Suppressor macrophage treated with lipopolysaccharide for 1 hour (primary cell): ENCODE measurements at regions not wholly inside any gene's neighbourhood (a gene's known extent, or its start where the extent isn't known, plus 50 kb on each side); places are given as distances from the start of the nearest gene placed in this dataset.
A peak's percentile ranks its signal among the peaks of the same experiment; 100 is the strongest.

Experiments
- DNase-seq, 3 donors: peaks; one replicate each; pipeline ENCODE4 v3.0.0-alpha.2; 2020 to 2022

DNA sequence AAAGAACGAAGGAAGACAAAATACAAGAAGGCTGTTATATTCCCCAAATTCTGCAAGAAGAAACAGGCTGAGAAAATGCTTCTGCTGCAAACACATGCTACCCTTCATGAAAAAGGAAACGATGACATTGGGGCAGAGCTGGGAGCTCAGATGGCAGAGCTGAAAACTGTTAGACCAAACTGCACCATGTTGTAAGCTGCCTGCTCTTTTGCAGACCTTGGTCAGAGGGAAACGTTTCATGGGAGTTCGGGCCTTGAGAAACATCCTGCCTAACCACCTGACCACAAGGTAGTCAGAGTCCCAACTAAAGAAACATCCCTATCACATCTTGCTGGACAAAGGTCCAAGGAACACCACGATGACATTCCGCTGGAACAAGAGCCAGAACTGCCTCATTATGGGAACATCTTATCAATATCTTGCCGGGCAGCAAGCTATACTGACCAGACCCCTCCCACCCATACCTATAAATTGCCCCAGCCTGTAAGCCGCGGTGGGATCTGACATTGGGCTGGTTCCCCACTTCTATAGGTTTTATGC lies 110.7 kb upstream of the CTSC start:
- DNase-seq: peak in 1 of 3 donors; percentile 14

DNA sequence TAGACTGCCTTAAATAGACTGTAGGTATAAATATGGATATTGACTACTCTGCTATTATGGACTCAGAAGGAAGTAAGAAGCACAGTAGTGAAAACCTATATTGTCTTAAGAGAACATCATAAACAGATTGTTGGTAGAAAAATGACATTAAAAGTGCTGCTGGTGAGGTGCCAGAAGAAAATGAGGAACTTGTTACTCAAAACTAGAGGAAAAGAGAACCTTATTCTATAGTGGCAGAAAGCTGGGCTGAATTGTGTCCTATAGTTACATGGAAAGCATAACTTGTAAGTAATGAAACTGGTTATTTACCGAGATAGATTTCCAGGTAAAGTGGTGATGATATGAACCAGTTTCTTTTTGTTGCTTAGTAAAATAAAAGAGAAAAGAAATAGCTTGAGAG lies 109.7 kb upstream of the CTSC start:
- peak; percentile 25 to 39 (median 33) for DNase-seq

DNA sequence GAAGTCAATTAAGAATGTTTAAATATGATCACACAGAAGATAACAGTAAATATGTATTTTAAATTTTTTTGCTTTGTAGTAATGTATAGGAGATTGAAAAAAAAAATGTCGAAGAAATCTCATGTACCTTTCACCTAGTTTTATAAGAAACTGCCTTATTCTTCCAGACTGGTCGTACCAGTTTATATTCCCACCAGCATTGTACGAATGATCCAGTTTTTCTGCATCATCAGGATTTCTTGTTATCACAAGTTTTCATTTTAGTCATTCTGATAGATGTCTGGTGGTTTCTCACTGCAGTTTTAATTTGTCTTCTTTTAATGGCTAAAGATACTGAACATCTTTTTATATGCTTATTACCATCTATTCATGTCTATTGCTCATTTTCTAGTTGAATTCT lies 101.8 kb upstream of the CTSC start:
- DNase-seq: no peak

DNA sequence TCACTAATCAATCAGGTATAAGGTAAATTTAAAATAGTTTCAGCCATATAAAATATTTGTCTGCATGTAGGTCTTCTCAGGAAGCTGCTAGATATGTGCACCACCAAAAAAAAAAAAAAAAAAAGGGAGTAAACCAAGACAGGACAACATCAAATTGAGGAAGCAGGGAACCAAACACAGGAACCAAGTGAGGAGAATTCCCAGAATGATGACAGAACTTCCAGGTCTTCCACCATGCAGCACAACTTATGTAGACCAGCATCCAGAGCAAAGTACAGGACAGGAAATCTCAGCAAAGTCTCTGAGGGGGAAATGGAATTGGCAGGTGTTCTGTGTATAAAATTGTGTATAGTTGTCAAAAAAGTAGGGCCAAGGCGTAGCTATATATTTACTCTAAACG lies 101.2 kb upstream of the CTSC start:
- peak; percentile 58 to 63 (median 60) for DNase-seq

DNA sequence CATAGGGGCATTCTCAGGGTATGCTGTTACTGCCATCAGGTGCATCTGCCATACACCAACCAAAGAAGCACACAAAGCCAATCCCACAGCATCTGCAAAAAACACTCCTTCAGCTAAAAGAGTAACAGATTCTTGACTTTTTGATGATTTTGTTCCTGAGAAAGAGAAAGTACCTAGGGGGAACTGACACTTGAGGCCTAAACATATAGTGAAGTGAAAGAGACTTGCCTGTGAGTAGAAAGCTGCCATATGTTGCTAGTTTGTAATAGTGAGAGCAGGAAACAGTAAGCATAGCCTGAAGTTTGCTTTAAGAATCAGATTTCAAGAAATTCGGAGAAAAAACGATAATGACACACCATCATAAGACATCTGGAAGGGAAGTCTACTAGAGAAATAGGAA lies 97.9 kb upstream of the CTSC start:
- DNase-seq: peak; percentile 23 to 74 (median 66)

DNA sequence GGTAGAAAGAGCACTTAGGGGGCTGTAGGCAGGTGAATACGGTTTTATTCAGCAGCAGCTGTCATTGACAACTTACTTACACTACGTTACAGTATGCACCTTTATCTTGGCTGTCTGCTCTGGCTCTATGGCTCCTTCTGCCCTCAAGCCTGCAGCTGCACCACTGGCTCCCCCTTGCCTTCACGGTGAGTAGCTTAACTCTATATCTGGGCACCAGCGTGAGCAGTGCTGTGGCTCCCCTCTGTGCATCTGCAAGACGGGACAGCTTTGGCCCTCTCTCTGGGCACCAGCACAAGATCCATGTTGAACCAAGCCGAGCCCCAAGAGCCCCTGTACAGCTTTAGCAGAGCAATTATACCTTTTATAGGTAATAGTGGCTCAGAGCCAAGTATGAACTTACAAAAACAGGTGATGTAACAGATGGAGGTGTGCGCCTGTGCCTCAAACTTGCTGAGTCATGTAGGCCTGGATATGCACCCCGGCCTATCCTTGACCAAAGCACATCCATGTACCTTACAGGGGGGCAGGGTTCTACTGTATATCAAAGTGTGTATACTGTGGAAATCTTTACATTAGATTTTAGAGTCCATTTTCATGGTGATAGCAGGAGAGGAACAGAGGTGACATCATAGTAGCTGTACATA lies 96.9 kb upstream of the CTSC start:
- no peak for DNase-seq

DNA sequence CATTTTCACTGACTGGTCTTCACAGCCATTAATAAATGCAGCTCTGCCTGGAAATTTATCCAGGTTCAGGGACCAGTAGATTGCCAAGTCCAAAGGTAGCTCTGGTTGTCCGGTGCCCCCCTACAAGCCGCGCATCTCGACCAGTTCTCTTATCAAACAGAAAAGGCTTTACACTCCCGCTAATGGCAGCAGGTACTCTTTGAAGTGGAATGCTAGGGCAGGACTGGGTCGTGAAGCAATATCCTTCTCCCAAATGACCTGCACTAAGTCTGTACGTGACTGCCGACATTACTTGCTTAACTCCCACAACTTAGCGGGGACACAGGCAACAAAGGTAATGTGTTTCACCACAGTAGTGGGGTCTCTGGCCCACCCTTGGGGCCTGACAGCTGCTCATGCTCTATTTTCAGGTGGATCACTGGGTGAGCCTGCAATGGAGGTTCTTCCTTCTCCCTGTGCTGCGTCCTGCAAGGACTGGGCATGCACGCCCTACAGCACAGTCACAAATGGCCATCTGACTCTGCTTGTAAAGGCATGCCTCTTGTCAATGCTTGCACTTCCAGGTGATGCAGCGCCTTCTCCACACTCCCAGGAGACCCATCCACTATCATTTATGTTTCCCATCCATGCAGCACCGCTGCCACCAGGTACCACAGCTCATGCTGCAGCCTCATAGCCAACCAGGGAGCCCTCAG lies 96.1 kb upstream of the CTSC start:
- no peak for DNase-seq

DNA sequence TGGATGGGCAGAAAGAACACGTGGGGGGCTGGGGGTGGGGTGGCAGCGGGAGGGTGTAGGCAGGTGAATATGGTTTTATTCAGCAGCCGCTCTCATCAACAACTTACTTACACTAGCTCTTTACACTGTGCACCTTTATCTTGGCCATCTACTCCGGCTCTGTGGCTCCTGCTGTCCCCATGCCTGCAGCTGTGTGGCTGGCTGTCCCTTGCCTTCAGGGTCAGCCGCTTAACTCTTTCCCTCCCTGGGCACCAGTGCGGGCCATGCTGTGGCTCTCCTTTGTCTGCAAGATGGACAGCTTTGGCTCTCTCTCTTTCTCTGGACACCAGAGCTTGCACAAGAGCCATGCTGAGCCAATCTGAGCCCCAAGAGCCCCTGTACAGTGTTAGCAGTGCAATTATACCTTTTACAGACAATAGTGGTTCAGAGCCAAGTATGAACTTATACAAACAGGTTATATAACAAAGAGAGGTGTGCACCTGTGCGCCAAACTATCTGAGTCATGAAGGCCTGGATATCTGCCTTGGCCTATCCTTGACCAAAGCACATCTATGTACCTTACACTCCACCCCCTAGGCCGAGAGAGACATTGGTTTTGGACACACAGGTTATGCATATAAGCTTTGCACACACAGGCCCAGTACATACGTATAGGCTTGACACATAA lies 94.3 kb upstream of the CTSC start:
- no peak for DNase-seq

DNA sequence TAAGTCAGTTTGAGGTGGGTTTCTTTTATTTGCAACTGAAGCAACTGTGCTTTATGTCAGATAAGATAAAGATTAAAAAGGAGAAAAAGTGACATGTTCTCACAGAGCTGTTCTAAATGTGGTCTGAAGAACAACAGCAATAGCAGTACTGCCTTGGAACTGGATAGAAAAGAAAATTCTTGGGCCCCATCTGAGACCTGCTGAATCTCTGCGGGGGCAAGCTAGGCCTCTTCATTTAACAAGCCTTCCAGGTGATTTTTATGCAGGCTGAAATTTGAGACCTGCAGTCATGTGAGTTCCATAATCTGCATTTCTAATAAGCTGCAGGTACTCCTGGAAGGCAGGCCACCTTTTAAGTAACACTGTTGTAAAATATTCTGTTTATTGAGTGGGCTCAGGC lies 91.4 kb upstream of the CTSC start:
- DNase-seq: no peak

DNA sequence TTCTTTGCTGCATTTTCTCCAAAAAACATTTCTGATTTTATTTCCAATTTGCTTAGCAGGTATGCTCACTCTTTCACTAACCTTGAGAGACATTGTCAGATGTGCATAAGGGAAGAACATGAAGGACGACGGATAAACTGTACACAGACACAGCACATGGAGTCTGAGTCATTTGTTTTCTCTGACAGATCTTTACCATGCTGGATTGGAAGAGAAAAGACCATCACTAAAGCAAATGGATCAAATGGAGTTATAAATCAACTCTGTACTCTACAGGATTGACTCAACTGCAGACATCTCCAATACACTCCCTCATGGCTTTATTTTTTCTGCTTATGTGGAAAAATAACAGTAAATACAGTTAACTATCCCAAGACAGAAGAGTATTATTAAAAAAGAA lies 90.2 kb upstream of the CTSC start:
- no peak for DNase-seq

DNA sequence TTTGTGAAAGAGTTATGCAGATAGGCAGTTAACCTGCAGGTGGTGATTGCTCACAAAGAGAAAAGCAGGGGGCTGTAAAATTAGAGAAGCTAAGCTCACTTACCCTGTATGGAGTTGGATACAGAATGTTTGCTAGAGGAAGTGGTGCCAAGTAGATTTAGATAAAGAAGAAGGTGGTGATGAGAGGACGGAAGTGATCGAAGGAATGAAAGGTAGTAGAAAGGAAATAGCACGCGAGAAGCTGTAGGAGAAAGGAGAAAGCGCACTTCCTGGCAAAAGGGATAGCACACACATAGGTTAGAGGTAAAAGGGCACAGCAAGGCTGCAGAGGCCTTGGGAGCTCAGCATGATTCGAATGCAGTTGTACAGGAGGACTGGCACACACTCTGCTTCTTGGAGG lies 87.3 kb upstream of the CTSC start:
- no peak for DNase-seq

DNA sequence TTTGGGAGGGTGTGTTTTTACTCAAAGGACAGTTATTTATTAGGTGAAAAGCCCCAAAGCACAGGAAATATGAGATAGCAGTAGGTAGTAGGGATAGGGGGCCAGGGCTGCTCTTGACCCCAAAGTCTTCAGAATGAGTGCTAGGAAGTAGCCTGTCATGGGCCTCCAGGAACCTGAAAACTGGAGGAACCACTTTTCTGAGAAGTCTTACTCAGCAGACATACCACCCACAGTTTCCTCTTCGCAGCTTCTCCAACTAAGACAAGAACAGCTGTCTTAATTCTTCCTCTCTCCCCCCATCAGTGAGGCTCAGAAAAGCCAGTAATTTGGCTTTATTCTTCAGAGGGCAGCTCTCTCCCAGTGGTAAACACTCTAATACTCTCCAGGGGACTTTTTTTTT lies 84.0 kb upstream of the CTSC start:
- DNase-seq: peak; percentile 77 to 88 (median 82)

DNA sequence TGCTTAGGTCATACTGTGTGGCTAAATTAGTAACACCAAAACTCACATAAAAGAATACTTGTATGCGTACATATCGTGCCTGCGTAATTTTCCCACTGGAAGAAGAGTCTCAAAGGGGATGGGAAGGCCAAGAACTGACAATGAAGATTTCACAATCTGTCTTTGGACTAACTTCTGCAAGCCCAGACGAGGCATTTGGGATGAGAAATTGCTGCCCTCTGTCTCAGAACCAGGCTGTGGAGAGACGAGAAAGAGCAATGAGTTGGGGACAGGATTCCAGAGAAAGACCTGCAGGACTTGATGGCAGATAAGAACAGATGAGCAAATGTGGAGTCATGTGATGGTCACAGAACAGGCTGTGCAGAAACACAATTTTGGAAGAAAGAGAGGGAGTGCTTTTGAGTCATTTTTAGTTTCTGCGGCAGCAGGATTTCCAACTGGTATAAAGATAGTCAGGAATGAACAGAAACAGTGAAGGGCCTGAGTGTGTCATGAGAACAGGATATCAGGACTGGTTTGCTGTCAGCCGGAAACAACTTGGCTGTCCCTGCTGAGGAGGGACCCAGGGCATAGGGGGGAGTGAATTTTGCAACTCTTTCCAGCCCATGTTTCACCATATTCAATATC lies 82.7 kb upstream of the CTSC start:
- DNase-seq: peak; percentile 27 to 59 (median 36)

DNA sequence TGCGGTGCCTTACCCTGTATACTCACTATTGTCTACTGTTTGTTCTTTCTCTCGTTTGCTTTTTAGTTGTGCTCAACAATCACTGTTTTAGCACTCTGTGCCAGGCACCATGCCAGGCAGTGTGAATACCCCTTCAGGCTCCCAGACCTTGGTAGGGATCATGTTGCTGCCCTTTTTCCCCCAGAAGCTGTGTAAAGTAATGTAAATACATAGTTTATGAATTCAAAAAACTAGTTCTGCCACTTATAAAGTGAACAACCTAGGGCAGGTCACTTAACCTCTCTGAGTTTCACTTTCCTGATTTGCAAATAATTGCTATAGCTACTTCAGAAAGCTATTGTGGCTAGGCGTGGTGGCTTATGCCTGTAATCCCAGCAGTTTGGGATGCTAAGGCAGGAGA lies 81.0 kb upstream of the CTSC start:
- no peak for DNase-seq

DNA sequence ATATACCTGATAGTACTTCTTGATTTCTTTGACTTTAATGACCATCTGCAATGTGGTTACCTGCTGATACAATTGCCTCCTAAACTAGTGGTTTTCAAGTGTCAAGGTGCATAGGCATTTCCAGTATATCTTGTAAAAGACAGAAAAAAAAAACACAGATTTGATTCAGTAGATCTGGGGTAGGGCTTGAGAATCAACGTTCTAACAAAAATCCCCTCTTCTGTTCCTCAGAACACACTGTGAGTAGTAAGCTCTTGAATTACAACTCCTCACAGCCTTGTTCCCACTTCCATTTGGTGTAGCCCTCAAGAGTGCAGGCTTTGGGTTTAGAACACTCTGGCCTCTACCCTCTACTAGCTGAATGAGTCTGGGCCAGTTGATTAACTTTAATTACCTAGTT lies 78.0 kb upstream of the CTSC start:
- DNase-seq: peak in 1 of 3 donors; percentile 33

DNA sequence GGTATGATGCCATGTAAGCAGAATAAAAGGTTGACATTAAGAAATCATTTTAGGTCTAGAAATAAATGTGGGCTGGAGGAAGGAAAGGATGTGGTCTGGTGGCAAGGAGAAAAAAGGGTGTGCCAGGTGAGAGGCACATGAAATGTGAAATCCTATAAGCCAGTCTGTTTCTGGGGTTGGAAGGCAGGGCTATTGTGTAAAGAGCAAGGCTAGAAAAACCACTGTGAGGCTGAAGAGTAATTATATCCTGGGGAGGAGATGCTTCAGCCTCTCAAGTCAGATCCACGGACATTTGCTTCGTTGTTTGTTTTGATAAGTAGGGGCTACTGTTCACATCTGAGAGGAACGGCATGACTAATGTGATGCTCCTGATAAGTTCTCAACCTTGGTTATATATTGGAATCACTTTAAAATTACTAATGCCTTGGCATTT lies 77.5 kb upstream of the CTSC start:
- no peak for DNase-seq

DNA sequence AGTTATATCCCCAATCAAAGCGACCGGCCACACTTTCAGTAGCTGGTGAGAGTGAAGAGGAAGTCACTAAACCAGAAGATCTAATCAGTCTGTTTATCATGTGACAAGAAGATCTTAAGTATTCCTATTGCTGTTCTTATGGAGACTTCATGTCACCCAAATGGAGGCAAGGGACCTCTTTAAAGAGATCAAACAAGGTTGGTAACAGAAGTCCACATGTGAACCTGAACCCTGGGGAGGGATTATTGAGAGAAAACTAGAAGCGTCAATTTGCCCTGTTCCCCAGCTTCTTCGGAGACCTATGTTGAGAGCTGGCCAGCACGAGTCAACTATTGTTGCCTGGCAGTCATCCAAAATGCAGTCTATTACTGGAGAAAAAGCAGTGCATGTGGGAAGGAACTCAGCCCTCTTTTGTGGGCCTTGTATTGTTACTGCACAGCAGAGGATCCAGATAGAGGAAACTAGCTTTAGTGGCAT lies 76.9 kb upstream of the CTSC start:
- DNase-seq: peak; percentile 58 to 66 (median 64)

DNA sequence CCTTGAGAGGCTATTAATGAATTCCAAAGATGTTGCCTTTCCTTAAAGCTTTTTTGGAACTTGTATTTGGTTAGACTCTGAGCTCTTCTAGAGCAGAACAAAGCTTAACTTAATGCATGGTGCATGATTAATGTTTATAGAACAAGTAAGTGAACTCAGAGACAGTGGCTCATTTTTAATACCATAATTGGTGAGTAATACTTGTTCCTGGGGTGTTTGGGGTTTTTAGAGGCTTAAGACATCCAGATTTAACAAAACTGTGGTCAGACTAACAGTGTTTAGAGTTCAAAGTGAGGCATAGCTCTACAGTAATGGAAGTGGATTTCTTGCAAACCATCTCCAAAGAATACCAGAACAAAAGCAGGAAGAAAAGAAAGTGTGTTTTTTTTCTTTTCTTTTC lies 73.7 kb upstream of the CTSC start:
- DNase-seq: peak; percentile 19 to 73 (median 44)

DNA sequence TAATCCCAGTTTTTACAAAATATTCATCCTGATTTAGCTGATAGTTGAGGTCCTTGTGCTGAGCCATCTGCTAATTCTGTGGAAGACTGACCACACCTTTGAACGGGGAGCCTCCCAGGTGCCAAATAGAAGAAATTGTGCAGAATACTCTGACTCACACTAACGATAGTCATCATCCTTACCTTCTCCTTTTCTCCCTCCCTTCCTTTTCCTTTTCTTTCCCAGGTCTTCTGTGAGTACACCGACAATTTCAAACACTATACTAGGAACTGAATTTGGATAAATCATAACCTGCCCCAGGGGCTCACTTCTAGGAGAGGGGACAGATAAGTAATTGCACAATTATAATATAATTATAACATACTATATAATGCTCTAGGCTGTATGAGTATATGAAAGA lies 73.1 kb upstream of the CTSC start:
- DNase-seq: no peak

DNA sequence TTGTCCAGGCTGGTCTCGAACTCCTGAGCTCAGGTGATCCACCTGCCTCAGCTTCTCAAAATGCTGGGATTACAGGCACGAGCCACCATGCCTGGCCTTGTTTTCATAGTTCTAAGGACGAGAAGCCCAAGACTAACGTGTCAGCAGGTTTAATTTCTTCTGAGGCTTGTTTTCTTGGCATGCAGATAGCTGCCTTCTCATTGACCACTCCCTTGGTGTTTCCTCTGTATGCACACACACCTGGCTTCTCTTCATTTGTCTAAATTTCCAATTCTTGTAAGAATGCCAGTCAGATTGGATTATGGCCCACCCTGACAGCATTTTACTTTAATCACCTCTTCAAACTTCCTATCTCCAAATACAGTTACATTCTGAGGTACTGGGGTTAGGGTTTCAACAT lies 72.5 kb upstream of the CTSC start:
- no peak for DNase-seq

DNA sequence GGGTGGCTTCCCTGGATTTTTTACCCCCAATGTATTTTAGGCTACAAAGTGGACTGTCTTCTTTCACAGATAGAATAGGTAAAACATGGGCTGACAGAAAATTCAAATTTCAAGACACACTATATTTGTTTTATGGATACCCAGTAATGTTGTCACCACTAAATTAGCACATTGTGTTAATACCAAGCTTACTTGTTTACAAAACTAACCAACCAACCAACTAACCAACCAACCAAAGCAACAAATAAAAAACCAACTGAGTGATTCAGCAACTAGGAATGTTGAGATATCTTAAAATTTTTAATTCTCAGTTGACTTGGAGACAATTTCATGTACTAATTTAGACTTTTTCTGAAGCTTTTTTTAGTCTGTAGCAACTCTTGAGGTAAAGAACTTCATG lies 69.3 kb upstream of the CTSC start:
- no peak for DNase-seq

DNA sequence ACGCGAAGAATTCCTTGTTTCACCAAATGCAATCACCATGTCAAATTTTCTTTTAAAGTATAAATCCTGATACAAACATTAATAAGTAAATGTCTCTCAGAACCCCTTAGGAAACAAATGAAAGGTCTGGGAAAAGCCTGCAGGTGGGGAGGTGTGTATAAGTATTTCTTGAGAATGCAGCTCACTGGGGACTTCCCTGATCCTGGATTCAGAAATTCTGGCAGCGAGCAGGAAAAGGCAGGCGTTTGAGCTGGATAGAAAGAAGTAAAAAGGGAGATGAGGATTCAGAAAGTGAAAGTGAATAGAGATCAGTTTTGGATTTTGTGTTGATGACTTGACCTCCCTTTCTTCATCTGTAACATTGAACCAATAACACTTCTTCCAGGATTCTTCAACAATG lies 68.3 kb upstream of the CTSC start:
- no peak for DNase-seq
